ENCODE measurements at regions not wholly inside any gene's neighbourhood (a gene's known extent, or its start where the extent isn't known, plus 50 kb on each side); places are given as distances from the start of the nearest gene placed in this dataset.

DNA sequence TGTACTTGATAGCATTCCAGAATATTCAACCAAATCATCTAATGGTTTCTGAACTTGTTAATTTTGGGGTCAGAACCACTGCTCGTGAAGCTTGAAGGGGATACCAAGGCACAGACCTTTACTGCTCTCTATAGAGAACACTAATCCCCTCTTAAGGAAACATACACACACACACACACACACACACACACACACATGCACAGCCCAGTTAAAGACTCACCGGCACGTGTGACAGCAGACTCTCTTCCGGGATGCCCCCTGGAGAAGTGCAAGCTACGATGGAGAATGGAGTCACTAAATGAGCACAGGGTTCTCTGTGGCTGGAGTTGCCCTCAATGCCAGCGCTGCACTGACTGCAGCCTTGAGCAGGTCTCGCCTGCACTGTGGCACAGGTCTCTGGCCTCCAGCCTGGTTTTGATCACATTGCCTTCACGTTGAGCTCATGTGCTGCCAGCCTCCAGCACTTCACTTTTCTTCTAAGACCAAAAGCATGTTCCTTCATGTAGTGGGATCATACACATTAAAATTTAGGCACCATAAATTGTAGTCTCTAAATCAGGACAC, 300.8 kb downstream of the POM121L12 start:
- no peak for DNase-seq
- Histone ChIP-seq H3K4me1 (replicated peaks in 1 of 2) (no peaks in the 10 kb centered on the region), H3K4me3 (no peak overlapping the region), H3K27me3 (no peaks in the 10 kb centered on the region), H3K36me3 (replicated peaks in 1 of 2) (no peaks in the 10 kb centered on the region), H3K27ac (no peak overlapping the region), H3K9me3 (replicated peaks in 1 of 3) (no peaks in the 10 kb centered on the region)
- intact Hi-C loops (cut with DNase I): no loop called here
- TF ChIP-seq, protein P1, sequence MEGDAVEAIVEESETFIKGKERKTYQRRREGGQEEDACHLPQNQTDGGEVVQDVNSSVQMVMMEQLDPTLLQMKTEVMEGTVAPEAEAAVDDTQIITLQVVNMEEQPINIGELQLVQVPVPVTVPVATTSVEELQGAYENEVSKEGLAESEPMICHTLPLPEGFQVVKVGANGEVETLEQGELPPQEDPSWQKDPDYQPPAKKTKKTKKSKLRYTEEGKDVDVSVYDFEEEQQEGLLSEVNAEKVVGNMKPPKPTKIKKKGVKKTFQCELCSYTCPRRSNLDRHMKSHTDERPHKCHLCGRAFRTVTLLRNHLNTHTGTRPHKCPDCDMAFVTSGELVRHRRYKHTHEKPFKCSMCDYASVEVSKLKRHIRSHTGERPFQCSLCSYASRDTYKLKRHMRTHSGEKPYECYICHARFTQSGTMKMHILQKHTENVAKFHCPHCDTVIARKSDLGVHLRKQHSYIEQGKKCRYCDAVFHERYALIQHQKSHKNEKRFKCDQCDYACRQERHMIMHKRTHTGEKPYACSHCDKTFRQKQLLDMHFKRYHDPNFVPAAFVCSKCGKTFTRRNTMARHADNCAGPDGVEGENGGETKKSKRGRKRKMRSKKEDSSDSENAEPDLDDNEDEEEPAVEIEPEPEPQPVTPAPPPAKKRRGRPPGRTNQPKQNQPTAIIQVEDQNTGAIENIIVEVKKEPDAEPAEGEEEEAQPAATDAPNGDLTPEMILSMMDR (IDR thresholded peaks at IDR 0.05): no peak
- TF ChIP-seq POLR2A (IDR thresholded peaks at IDR 0.05): no peak
- 79 to 91% (median 80%) methylated on average over 7 to 8 of the region's 8 CpGs for WGBS, 4 donors

DNA sequence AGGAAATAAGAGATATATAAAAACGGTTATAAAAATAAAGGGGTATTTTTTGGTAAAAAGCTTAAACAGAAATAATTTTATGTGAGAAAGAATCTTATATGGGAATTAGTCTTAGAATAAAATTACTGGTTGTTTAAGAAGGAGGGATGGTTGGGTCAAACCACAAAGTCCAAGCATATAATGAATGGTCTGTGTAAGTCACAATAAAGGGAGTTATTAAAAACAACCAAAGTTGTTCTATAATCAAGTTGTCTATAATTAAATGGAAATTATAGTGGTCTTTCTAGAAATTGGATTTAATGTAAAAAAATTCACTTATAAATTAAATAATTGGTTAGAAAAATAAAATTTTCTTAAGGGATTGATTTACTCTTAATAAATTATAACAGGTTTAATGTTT, 304.8 kb downstream of the POM121L12 start:
- TF ChIP-seq POLR2A (IDR thresholded peaks at IDR 0.05): no peak
- TF ChIP-seq, protein P1 (IDR thresholded peaks at IDR 0.05): no peak
- intact Hi-C loops (cut with DNase I): no loop called here
- DNase-seq: no peak
- H3K9me3 ChIP-seq (replicated peaks in 1 of 3): no peaks in the 10 kb centered on the region
- no peaks in the 10 kb centered on the region for H3K27me3 ChIP-seq
- no peaks in the 10 kb centered on the region for H3K4me1 ChIP-seq (replicated peaks in 1 of 2)
- 87 to 93% (median 88%) methylated on average over 1 of the region's 1 CpG for WGBS, 4 donors
- no peaks in the 10 kb centered on the region for H3K36me3 ChIP-seq (replicated peaks in 1 of 2)
- H3K27ac ChIP-seq: no peak overlapping the region
- no peak overlapping the region for H3K4me3 ChIP-seq

DNA sequence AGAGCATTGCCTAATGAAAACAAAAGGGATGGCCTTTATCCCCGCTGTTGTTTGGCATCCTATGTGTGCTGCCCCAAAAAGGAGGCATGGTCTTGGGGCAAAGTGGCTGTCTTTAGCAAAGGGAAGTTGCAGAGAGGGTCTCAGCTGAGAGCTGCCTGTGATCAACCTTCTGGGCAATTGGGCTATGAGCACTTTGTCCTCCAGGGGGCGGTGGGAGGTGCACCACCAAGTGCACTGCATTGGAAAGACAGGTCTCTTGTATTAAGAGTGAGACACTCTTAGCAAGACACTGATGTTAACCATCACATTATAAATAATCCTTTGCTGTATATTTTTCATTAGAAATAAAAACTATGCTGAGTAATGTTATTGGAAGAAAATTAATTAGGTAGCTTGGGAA, 314.8 kb downstream of the POM121L12 start:
- H3K27ac ChIP-seq: no peak overlapping the region
- WGBS, 4 donors: 31 to 50% (median 38%) methylated on average over 2 of the region's 2 CpGs
- H3K27me3 ChIP-seq: no peaks in the 10 kb centered on the region
- H3K4me1 ChIP-seq (replicated peaks in 1 of 2): no peaks in the 10 kb centered on the region
- H3K9me3 ChIP-seq (replicated peaks in 1 of 3): no peaks in the 10 kb centered on the region
- intact Hi-C loops (cut with DNase I): no loop called here
- TF ChIP-seq, protein P1 (IDR thresholded peaks at IDR 0.05): peak; percentile 30 to 57 (median 45)
- no peak for TF ChIP-seq POLR2A (IDR thresholded peaks at IDR 0.05)
- H3K4me3 ChIP-seq: no peak overlapping the region
- H3K36me3 ChIP-seq (replicated peaks in 1 of 2): no peaks in the 10 kb centered on the region
- peak; percentile 23 to 81 (median 51) for DNase-seq

DNA sequence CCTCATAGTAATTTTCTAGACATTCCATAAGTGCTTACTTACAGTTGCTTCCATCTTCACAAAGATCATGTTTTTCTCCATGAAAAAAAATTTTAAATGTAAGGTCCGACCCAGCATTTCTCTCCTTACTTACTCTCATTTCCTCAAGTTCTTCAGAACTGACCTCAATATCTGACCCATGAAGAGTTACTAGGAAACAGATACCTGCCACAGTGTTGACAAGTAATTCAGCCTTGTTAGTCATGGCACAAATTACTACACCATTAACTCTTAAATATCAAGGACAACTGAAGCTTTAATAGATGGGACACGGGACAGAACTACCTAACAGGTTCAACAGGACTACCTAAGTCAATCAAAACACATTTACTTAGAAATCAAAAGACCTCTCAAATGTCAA, 316.2 kb downstream of the POM121L12 start:
- Histone ChIP-seq H3K27me3 (no peaks in the 10 kb centered on the region), H3K36me3 (replicated peaks in 1 of 2) (no peaks in the 10 kb centered on the region), H3K27ac (no peak overlapping the region), H3K4me1 (replicated peaks in 1 of 2) (no peaks in the 10 kb centered on the region), H3K4me3 (no peak overlapping the region), H3K9me3 (replicated peaks in 1 of 3) (no peaks in the 10 kb centered on the region)
- TF ChIP-seq POLR2A (IDR thresholded peaks at IDR 0.05): no peak
- TF ChIP-seq, protein P1 (IDR thresholded peaks at IDR 0.05): no peak
- intact Hi-C loops (cut with DNase I): no loop called here
- no peak for DNase-seq
- 57 to 71% (median 63%) methylated on average over 2 of the region's 2 CpGs for WGBS, 4 donors
